H9 (cell line): ENCODE measurements at regions not wholly inside any gene's neighbourhood (a gene's known extent, or its start where the extent isn't known, plus 50 kb on each side); places are given as distances from the start of the nearest gene placed in this dataset.

ENCODE experiments used
- DNase-seq: peaks from one replicate; pipeline ENCODE4 v3.0.0-alpha.2; 2017
- H2AFZ ChIP-seq: one replicate; pipeline ENCODE4 v1.6.1; 2013; ENCODE audit warnings: mild to moderate bottlenecking, low read length, control low read depth, moderate library complexity
- H2AK5ac ChIP-seq: 2 replicates; pipeline ENCODE4 v1.6.1; 2013; ENCODE audit warnings: low read length, control low read depth, mixed read lengths; ENCODE audit not compliant: insufficient read length
- H2BK120ac ChIP-seq: one replicate; pipeline ENCODE4 v1.6.1; 2013; ENCODE audit warnings: low read depth, mild to moderate bottlenecking, low read length, control low read depth, inconsistent platforms; ENCODE audit not compliant: poor library complexity, severe bottlenecking
- H2BK12ac ChIP-seq: 2 replicates; pipeline ENCODE4 v1.6.1; 2013; ENCODE audit warnings: low read length, control low read depth, mixed read lengths, low read depth; ENCODE audit not compliant: insufficient read length
- H2BK15ac ChIP-seq: 2 replicates; pipeline ENCODE4 v1.6.1; 2013; ENCODE audit warnings: low read depth, low read length, control low read depth
- H2BK20ac ChIP-seq: one replicate; pipeline ENCODE4 v1.6.1; 2013; ENCODE audit warnings: low read depth, mild to moderate bottlenecking, low read length, control low read depth, inconsistent platforms; ENCODE audit not compliant: poor library complexity, severe bottlenecking
- H2BK5ac ChIP-seq: 2 replicates; pipeline ENCODE4 v1.6.1; 2013; ENCODE audit warnings: low read length, control low read depth, mixed read lengths; ENCODE audit not compliant: insufficient read length
- H3K14ac ChIP-seq: 2 replicates; pipeline ENCODE4 v1.6.1; 2013; ENCODE audit warnings: low read length, control low read depth; ENCODE audit not compliant: insufficient read depth
- H3K18ac ChIP-seq: 2 replicates; pipeline ENCODE4 v1.6.1; 2013; ENCODE audit warnings: low read depth, mild to moderate bottlenecking, mixed read lengths, low read length, control low read depth; ENCODE audit not compliant: insufficient read length
- H3K23ac ChIP-seq: 2 replicates; pipeline ENCODE4 v1.6.1; 2013; ENCODE audit warnings: low read length, control low read depth, mixed read lengths, low read depth; ENCODE audit not compliant: insufficient read length
- H3K23me2 ChIP-seq: 2 replicates; pipeline ENCODE4 v1.6.1; 2013; ENCODE audit warnings: low read depth, mild to moderate bottlenecking, mixed read lengths, low read length, control low read depth; ENCODE audit not compliant: insufficient read length, poor library complexity, severe bottlenecking
- H3K27ac ChIP-seq: 2 replicates; pipeline ENCODE4 v1.5.1; 2013; ENCODE audit warnings: low read length, control low read depth, mixed read lengths, low read depth; ENCODE audit not compliant: insufficient read length
- H3K27me3 ChIP-seq: 2 replicates; pipeline ENCODE4 v1.6.1; 2013; ENCODE audit warnings: low read length, control low read depth, inconsistent platforms; ENCODE audit not compliant: insufficient read depth
- H3K4ac ChIP-seq: 2 replicates; pipeline ENCODE4 v1.6.1; 2013; ENCODE audit warnings: low read depth, mild to moderate bottlenecking, control low read depth, inconsistent platforms, low read length, moderate library complexity
- H3K4me1 ChIP-seq: 2 replicates; pipeline ENCODE4 v1.6.1; 2013; ENCODE audit warnings: low read length, control low read depth, inconsistent platforms; ENCODE audit not compliant: insufficient read depth
- H3K4me2 ChIP-seq: 2 replicates; pipeline ENCODE4 v1.6.1; 2013; ENCODE audit warnings: low read length, control low read depth, mixed read lengths; ENCODE audit not compliant: insufficient read length, insufficient read depth
- H3K56ac ChIP-seq: 2 replicates; pipeline ENCODE4 v1.6.1; 2013; ENCODE audit warnings: low read depth, mild to moderate bottlenecking, mixed read lengths, low read length, control low read depth; ENCODE audit not compliant: insufficient read length
- H3K79me1 ChIP-seq: 2 replicates; pipeline ENCODE4 v1.6.1; 2013; ENCODE audit warnings: low read depth, mild to moderate bottlenecking, moderate library complexity, low read length, control low read depth, inconsistent platforms; ENCODE audit not compliant: insufficient read depth, poor library complexity, severe bottlenecking
- H3K79me2 ChIP-seq: 2 replicates; pipeline ENCODE4 v1.6.1; 2013; ENCODE audit warnings: low read length, control low read depth, inconsistent platforms; ENCODE audit not compliant: insufficient read depth
- H3K9ac ChIP-seq: 2 replicates; pipeline ENCODE4 v1.6.1; 2013; ENCODE audit warnings: low read length, control low read depth, mixed read lengths; ENCODE audit not compliant: insufficient read length; ENCODE audit errors: extremely low read depth
- H3K9me3 ChIP-seq: one replicate; pipeline ENCODE4 v1.6.1; 2013; ENCODE audit warnings: low read depth, low read length, inconsistent platforms; ENCODE audit not compliant: control insufficient read depth
- H3T11ph ChIP-seq: one replicate; pipeline ENCODE4 v1.6.1; 2013; ENCODE audit warnings: mild to moderate bottlenecking, low read length, control low read depth, inconsistent platforms
- H4K20me1 ChIP-seq: one replicate; pipeline ENCODE4 v1.6.1; 2013; ENCODE audit not compliant: control insufficient read depth, insufficient read length, insufficient read depth
- H4K5ac ChIP-seq: 2 replicates; pipeline ENCODE4 v1.6.1; 2013; ENCODE audit warnings: low read depth, mild to moderate bottlenecking, mixed read lengths, low read length, control low read depth; ENCODE audit not compliant: insufficient read length
- H4K8ac ChIP-seq: replicated peaks from 2 replicates; pipeline ENCODE4 v1.6.1; 2013; ENCODE audit warnings: low read length, control low read depth, mixed read lengths, low read depth; ENCODE audit not compliant: insufficient read length
- H4K91ac ChIP-seq: 2 replicates; pipeline ENCODE4 v1.6.1; 2013; ENCODE audit warnings: low read depth, mild to moderate bottlenecking, moderate library complexity, mixed read lengths, low read length, control low read depth; ENCODE audit not compliant: insufficient read length
- H3K27ac Mint-ChIP-seq, 3 experiments: 2 replicates in 2 of 3; 3 replicates in 1 of 3; pipeline ENCODE4 v1.8.0; 2020 to 2021; ENCODE audit warnings: mixed read lengths in 3 of 3, mild to moderate bottlenecking in 1 of 3, moderate library complexity in 1 of 3
- H3K27me3 Mint-ChIP-seq: 2 replicates; pipeline ENCODE4 v1.8.0; 2021; ENCODE audit warnings: low read depth, mild to moderate bottlenecking, moderate library complexity, mixed read lengths
- H3K36me3 Mint-ChIP-seq, 3 experiments: 2 replicates in 2 of 3; 3 replicates in 1 of 3; pipeline ENCODE4 v1.8.0; 2020 to 2021; ENCODE audit warnings: low read depth in 3 of 3, mixed read lengths in 3 of 3; ENCODE audit not compliant: insufficient read depth in 1 of 3
- H3K4me1 Mint-ChIP-seq, 2 experiments: 2 replicates each; pipeline ENCODE4 v1.8.0; 2020; ENCODE audit warnings: mixed read lengths in 2 of 2
- H3K4me3 Mint-ChIP-seq, 2 experiments: 2 replicates in 1 of 2; 3 replicates in 1 of 2; pipeline ENCODE4 v1.8.0; 2020 to 2021; ENCODE audit warnings: mild to moderate bottlenecking in 2 of 2, mixed read lengths in 2 of 2, moderate library complexity in 1 of 2
- H3K9me3 Mint-ChIP-seq, 2 experiments: 2 replicates in 1 of 2; 3 replicates in 1 of 2; pipeline ENCODE4 v1.8.0; 2020; ENCODE audit warnings: mild to moderate bottlenecking in 2 of 2, mixed read lengths in 2 of 2, moderate library complexity in 1 of 2
- CTCF ChIP-seq: fragments of 200-600 bp; sonication (generic); conservative IDR thresholded peaks from 3 replicates; pipeline ENCODE4 v1.8.0; 2021; ENCODE audit warnings: antibody characterized with exemption, mild to moderate bottlenecking
- WGBS: extraction: QIAGEN DNeasy Blood & Tissue Kit; methylation state at CpG from one replicate; pipeline ENCODE4 v1.1.7; 2013; ENCODE audit warnings: missing lambda C conversion rate, low lambda C conversion rate, mixed read lengths; ENCODE audit not compliant: insufficient read length; ENCODE audit errors: extremely low coverage; 5-methylcytosine and 5-hydroxymethylcytosine counted together

DNA sequence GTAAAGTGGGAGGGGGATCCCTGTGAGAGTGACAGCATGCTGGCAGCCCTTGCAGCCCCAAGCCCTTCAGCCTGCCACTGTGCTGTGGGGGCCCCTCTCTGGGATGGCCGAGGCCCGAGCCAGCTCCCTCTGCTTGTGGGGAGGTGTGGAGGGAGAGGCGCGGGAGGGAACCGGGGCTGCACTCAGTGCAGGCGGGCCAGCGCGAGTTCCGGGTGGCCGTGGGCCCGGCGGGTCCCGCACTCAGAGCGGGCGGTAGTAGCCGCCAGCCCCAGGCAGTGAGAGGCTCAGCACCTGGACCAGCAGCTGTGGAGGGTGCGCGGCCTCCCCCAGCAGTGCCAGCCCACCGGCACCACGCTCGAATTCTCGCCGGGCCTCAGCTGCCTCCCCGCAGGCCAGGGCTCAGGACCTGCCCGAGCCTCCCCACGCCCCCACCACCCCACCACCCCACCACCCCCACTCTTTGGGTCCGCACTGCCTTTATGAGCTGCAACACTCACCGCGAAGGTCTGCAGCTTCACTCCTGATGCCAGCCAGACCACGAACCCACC is 208.1 kb downstream of the CDH19 start:
- Histone ChIP-seq H3K79me1 (no peaks in the 10 kb centered on the region), H3K4me2 (no peak overlapping the region), H4K8ac (no peak overlapping the region), H3K27ac (no peak overlapping the region), H3K79me2 (no peaks in the 10 kb centered on the region), H3K23me2 (no peaks in the 10 kb centered on the region), H3K4ac (no peak overlapping the region), H2BK20ac (no peak overlapping the region), H2BK5ac (no peak overlapping the region), H3K14ac (no peak overlapping the region), H3K56ac (no peak overlapping the region), H3K4me1 (no peaks in the 10 kb centered on the region), H2BK120ac (no peak overlapping the region), H2AFZ (no peak overlapping the region), H4K91ac (no peak overlapping the region), H3K9ac (no peak overlapping the region), H3T11ph (no peak overlapping the region), H3K9me3 (peaks cover 8% of the 10 kb centered on the region), H3K27me3 (no peaks in the 10 kb centered on the region), H3K18ac (no peak overlapping the region), H4K5ac (no peak overlapping the region), H4K20me1 (no peaks in the 10 kb centered on the region), H2AK5ac (no peak overlapping the region), H3K23ac (no peak overlapping the region), H2BK15ac (no peak overlapping the region), H2BK12ac (no peak overlapping the region)
- H3K4me3 Mint-ChIP-seq: no peak overlapping the region
- no peaks in the 10 kb centered on the region for H3K27me3 Mint-ChIP-seq
- no peak overlapping the region for H3K27ac Mint-ChIP-seq
- WGBS: no CpG with 5 or more reads among the region's 30 CpGs
- peaks cover 11 to 30% (median 16%) of the 10 kb centered on the region in 3 experiments for H3K36me3 Mint-ChIP-seq
- DNase-seq: no peak
- TF ChIP-seq CTCF: no peak
- H3K4me1 Mint-ChIP-seq: no peaks in the 10 kb centered on the region
- peaks cover 30 to 31% of the 10 kb centered on the region in 2 experiments for H3K9me3 Mint-ChIP-seq
